HG02938 (cell line): ENCODE measurements at regions not wholly inside any gene's neighbourhood (a gene's known extent, or its start where the extent isn't known, plus 50 kb on each side); places are given as distances from the start of the nearest gene placed in this dataset.
"Not testable (repeated sequence)": the region's sequence is repeated elsewhere in the genome, so short reads cannot be mapped to it uniquely, and the experiment has no call there.

Experiments used
- ATAC-seq: cut with Tn5 transposase; IDR thresholded peaks from one replicate; pipeline ENCODE4 v1.9.1; 2021; ENCODE audit warnings: mild to moderate bottlenecking, moderate library complexity; ENCODE audit not compliant: unreplicated experiment

DNA sequence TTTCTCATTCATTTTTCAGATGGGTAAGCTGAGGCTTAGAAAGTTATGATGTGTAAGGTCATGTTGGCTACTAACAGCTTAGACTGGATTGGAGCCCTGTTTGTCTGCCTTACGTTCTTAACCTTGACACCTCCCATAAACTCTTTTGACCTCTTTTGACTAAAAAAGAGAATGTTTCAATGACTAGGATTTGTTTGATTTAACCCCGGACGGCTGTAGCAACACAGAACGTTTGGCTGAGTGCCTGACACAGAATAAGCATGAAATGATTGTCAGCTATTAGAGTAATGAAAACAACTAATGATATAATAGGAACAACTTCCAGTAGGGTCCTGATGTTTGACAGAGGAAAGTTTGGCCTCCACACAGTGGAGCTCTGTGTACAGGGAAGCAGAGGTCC is 83.3 kb upstream of the PDZD8 start:
- ATAC-seq: no peak

DNA sequence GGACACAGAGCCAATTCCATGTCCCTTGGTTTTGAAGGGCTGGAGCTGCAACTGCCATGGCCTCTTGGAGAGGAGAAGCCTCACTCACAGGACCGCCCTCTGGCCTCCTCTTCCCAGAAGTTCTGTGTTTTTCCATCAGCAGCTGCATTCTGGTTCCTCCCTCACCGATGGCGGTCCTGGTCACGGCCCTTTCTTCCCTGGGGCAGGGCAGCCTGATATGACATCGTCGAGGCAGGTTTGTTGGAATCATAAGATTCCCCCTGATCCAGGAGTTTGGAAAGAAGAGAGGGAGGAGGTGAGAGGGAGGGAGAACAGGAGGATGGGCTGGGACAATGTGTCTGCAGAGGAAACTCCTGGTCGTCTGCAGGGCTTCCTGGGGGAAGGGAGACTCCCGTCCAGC is 82.7 kb upstream of the PDZD8 start:
- no peak for ATAC-seq

DNA sequence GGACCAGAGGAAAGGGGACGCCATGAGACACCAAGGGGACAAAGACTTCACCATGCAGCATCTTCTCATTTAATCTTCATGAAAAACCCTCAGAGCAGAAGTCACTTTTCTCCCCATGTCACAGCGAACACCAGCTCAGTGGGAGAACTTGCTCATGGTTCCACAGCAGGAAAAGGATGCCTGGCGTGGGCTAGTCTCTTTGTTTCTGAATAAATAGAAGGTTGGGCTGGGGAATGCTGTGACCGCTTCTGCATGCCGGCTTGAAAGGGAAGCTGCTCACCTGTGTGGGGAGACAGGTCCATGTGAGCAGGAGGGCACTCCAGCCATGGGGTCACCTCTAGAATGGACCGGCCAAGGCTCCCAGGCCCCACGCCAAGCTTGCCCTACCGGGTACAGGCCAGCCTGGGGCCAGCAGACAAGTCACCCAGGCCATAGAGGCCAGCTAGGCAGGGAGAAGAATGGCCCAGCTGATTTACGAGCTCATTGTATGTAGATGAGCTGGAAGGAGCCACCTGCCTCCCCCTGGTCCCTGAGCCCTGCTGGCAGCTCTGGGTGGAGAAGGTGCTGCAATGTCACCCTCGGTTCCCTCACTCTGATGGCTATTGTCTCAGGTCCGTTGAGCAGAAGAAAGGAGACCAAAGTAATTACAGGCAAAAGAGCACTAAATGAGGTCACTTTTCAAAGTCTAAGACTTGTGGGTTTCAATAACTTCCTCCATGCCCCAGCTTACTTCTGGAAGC is 82.0 kb upstream of the PDZD8 start:
- no peak for ATAC-seq

DNA sequence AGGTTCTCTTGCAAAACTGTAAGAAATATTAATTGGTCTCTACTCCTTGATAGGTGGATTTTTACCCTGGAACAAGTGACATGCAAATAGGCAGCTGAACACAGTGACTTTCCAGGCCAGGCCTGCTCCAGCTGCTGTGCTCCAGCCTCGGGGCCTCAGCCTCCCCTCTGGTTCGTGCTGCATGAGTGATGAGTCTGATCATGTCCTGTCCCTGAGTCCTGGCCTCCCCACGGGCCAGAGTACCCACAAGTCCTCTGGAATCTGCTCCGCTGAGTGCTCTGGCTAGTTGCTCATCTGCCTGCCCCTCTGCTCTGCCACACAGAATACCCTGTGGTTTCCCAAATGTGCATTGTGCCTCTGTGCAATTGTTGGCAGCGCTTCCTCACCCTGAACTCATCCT is 80.1 kb upstream of the PDZD8 start:
- no peak for ATAC-seq

DNA sequence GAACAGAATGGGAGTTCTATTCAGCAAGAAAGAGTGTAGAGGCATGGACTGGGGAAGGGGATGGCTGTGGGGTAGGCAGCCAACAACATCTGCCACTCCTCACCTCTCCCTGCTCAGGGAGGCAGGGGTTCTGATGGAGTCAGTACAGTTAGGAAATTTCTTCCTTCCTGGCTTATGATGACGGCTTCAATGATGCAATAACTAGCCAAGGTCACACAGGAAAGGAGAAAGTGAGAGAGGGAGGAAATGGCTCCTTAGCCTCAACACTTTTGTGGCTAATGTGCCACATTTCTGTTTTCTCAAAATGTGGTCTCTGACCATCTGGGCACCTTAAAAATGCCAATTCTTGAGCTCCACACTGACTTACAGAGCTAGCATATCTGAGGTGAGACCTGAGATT is 79.3 kb upstream of the PDZD8 start:
- ATAC-seq: no peak

DNA sequence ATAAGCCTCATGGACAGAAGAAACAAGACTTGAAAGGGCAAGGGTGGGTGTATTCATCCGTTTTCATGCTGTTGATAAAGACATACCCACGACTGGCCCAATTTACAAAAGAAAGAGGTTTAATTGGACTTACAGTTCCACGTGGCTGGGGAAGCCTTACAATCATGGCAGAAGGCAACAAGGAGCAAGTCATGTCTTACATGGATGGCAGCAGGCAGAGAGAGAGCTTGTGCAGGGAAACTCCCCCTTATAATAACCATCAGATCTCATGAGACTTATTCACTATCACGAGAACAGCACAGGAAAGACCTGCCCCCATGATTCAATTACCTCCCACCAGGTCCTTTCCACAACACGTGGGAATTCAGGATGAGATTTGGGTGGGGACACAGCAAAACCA is 78.2 kb upstream of the PDZD8 start:
- ATAC-seq: not testable (repeated sequence)

DNA sequence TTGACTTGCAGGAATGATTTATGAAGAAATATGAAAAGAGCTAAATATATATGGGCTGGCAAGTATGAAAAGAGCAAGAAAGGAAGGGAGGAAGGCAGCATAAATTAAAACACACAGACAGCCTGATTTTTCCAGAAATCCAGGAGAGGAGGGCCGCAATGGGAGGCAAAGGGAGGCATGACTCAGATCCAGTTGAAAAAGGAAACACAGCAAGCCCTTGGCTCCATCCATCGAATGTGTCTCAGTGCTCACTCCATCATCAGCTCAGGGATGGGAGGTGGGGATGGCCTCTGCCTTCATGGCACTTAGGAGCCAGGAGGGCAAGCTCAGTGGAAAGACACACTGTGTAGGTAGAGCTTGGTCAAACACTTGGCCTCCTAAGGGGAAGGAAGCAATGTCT is 75.7 kb upstream of the PDZD8 start:
- no peak for ATAC-seq

DNA sequence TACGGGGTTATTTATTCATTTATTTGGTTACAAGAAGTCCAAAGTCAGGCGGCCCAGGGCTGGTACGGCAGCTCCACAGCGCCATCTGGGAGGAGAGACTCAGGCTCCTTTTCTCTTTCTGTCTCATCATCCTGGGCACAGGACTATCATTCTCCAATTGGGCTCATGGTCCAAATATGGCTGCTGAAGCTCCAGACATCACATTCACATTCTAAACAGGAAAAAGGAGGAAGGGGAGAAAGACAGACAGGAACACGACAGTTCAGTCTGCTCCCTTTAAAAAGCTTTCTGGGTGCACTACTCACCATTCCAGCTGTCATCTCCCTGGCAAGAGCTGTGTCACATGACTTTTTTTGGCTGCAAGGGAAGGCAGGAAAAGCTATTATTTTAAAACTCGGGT is 74.4 kb upstream of the PDZD8 start:
- no peak for ATAC-seq

DNA sequence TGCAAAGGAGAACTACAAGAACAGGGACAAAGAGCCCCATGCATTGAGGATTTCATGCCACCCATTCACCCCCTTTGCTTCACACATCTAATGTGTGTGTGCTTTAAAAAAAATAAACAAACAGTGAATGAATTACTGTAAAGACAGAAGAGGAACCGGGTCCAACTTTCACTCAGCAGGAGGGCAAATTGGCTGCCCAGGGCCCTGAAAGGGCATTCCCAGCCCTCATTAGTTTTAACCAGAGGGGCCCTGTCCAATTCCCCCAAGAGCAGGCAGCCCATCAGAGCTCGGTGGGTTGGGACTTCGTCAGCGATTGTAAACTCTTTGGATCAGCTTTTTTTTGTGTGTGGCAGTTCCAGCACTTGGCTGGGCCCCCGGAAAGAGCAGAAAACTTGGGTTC is 73.6 kb upstream of the PDZD8 start:
- ATAC-seq: no peak

DNA sequence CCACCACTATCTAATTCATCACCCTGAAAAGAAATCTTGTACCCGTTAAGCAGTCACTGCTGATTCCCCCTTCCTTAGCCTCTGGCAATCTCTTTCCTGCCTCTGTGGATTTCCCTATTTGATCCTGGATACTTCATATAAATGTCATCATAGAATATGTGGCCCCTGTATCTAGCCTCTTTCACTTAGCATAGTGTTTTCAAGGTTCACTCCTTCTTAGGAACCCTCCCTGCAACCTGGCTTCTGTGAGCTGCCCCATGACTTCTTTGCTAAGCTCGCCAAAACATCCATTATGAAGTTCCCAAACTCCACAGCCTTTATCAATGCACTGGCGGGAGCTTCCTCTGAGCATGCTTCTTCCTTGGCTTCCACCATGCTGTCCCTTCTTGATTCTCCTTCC is 70.8 kb upstream of the PDZD8 start:
- no peak for ATAC-seq

DNA sequence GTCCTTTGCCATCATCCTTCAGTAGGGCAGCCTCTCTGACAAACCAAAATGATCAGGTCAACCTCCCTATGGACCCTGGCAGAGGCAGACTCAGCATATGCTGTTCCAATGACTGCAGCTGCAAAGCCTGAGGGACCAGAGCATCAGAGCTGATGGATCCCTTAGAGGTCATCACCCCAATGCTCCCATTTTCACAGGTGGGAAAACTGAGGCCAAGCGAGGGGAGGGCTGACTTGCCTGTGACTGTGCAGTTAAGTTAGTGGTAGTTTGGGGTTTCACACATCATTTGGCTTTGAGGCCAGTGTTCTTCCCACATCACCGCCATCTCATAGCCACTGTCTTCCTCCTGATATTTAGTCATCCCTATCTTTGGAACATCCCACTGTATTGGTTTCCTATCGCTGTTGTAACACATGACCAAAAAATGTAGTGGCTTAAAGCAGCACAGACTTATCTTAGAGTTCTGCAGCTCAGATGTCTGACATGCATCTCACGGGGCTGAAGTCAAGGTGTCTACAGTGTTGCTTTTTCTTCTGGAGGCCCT is 69.3 kb upstream of the PDZD8 start:
- no peak for ATAC-seq

DNA sequence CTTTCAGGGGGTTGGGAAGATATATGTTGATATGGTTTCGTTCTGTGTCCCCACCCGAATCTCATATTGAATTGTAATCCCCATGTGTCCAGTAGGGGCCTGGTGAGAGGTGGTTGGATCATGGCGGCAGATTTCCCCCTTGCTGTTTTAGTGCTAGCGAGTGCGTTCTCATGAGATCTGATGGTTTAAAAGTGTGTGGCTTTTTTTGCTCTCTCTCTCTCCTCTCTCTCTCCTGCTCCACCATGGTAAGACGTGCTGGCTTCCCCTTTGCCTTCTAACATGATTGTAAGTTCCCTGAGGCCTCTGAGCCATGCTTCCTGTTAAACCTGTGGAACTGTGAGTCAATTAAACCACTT is 68.4 kb upstream of the PDZD8 start:
- ATAC-seq: no peak

DNA sequence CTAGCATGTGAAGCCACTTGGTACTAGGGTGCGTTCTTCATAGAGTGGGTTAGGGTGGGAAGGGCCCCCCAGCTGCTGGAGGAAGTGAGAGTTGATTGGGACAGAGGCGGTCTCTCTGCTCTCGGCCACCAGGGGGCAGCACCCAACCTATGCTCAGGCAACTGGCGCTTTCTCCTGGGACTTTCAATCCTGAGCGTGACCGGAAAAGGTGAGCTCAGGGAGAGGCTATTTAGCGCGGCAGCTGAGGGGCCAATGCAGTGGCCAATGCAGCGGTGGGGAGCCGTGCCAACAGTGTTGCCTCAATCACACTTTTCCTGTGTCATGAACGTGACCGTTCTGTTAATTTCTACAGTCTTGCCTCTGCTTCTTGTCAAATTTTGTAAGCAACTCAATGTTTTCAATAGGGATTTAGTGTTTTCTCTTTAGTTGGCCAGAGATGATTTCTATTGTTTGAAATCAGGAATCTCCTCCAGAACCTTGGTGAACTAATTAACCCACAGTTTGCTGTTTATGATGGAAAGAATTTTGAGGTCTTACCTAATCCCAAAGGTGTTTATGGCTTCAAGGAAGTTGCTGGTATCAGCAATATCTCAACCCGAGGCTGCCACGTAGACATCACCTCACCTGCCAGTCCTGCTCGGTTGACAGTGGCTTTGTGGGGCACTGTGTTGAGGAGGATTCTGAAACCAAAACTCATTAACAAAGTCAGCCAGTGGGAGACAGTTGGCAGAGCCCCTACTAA is 67.9 kb upstream of the PDZD8 start:
- ATAC-seq: no peak

DNA sequence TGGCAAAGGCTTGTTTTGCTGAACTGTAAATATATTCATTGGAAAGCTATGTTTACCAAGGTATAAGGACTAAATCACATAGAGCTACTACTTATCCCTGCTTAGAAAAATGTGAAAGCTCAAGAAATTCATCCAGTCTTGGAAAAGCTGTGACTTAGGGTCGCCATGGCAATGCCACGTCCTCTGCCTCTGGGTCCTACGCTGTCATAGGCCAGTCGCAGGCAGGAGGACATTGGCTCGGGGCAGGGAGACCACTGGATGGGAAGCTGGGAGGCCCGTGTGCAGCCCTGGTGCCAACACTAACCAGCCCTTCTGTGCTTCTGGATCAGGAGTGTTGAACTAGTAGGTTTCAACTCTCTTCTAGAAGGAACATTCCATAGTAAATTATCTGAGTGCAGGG is 67.3 kb upstream of the PDZD8 start:
- ATAC-seq: no peak

DNA sequence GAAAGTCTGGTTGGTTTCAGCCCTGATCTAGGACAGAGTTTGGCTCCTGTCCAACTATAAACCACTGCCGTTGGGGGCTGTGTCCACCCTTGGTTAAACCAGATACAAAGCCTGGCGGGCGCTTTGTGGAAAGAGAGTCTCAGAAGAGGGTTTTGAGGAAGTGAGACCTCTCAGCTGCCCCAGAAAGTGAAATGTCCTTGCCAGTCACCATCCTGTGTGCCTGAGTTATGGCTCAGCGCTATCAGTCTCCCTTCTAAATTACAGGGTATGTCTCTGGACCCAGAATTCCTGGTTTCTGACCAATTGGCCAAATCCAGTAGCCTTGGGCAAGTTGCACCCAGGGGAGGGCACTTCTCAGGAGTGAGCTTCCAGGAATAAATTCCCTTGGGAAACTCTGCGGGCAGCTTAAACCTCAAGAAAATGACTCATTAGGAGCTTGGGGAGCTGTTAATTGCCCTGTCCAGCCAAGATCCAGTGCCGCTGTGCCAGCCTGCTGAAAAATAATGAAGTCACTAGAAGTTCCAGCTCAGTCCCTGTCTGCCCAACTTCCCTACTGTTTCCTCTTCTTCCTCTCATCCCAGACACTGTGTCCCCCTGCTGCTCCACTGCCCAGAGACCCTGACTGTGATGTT is 66.7 kb upstream of the PDZD8 start:
- ATAC-seq: peak; percentile 60

DNA sequence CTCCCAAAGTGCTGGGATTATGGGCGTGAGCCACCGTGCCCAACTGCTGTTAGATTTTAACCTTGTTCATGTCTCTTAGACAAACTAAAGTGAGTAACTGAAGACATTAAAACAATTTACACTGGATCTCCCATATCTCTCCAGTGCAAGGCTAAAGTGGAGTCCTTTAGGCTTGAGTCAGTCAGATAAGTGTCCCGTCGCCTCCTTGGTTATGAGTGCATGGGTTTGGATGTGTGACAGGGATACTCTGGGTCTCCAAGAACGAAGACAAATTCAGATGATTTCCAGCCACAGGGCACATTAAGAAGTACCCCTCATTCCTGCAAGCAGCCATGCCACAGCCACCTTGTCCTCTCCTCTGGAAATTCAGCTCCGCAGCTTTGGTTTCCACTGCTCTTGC is 66.1 kb upstream of the PDZD8 start:
- ATAC-seq: no peak

DNA sequence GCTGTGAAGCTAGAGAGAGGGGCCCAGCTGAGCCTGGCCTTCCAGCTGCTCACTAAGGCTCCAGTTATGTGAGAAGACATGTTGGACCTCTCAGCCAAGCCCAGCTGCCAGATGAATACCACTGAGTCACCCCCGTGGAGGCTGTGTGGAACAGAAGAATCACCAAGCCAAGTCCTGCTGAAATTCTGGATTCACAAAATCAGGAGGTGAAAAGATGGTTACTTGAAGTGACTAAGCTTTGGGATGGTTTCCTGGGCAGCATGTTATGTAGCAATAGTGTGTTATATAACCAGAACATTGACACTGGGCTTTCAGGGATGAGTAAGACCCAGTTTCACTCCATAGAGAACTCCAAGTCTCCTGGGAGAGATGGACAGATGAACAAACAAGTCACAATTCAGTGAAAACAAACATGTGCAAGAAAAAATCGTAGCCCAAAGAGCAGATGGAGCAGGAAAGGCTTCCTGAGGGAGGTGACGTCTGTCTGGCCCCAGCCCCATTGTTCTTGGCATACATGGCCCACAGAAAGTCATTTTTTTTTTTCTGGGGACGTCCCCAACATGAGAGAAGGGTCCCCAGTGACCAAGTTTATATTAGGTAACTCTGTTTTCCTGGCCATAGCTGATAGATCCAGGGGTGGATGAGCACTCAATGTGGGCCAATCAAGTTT is 64.1 kb upstream of the PDZD8 start:
- no peak for ATAC-seq

DNA sequence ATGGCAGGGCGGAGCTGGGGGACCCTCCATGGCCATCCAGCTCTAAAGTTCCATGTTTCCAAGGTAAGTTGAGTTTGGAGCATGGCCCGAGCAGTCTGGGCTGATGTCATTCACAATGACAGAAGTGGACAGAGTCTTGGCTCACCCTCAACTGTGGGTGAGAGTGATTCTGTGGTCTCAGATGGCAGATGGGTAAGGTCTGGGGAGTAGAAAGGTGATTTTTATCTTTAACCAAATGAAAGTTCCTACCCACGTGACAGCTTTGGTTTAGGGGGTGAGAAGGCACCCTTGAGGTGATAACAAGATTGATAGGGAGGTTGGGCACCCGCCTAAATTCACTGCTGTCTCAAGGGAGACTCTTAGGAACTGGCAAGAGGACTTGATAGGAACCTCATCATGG is 57.6 kb upstream of the PDZD8 start:
- ATAC-seq: no peak

DNA sequence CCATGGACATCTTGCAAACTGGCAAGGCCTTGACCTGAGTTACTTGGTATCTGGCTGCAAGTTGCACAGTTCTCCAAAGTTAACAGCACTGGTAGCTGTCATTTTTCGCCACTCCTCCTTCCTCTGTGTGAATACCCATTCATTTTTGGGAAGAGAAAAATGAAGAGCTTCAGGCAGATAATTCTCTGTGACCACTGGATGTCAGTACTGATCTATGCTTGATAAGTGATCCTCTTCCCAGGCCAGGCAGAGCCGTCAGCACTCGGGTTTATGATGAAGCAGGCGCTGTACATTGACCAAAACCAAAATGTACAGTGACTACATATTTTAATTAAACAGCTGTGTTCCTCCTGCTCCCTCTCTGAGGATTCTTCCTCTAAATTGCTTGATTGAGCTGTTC is 55.9 kb upstream of the PDZD8 start:
- ATAC-seq: no peak

DNA sequence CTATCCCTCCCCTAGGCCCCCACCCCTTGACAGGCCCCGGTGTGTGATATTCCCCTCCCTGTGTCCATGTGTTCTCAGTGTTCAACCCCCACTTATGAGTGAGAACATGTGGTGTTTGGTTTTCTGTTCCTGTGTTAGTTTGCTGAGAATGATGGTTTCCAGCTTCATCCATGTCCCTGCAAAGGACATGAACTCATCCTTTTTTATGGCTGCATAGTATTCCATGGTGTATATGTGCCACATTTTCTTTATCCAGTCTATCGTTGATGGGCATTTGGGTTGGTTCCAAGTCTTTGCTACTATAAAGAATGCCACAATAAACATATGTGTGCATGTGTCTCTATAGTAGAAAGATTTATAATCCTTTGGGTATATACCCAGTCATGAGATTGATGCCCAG is 55.3 kb upstream of the PDZD8 start:
- not testable (repeated sequence) for ATAC-seq

DNA sequence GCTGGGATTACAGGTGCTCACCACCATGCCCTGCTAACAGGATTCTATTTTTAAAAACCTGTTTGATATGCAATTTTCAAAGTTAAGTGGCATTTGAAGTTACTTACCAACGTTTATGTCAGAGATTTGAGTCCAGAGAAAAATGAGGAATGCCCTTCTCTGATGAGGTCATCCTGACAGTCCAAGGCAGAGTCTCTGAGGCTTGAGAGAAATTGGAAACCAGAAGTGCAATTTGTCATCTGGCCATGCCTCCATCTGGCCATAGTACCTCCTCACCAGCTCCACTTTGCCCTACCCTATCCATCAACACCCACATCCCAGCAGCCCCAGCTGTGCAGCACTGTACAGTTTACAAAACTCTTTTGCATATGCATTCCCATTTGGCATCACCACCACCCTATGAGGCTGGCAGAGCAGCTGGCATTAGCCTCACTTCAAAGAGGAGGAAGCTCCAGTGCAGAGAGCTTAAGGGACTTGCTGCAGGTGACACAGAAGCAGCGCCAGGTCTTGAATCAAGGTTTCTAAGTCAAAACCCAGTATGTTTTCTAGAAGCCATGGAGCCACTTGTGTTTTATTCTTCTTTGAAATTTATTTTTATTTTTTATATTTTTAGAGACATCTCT is 54.5 kb upstream of the PDZD8 start:
- no peak for ATAC-seq
